GM12878 (cell line): ENCODE measurements at regions not wholly inside any gene's neighbourhood (a gene's known extent, or its start where the extent isn't known, plus 50 kb on each side); places are given as distances from the start of the nearest gene placed in this dataset.

Experiments
- ATAC-seq: fragments of 200-7000 bp; cut with Tn5 transposase; 3 replicates; pipeline ENCODE4 v1.9.1; 2020; ENCODE audit warnings: mild to moderate bottlenecking, moderate library complexity
- BruUV-seq: library from RNA; stranded (reverse); fragments of 400-500 nt; replicated peaks from 2 replicates; lab custom pipeline; 2021; lab: Mats Ljungman, UMichigan
- CTCF ChIA-PET: fragments of 300-600 bp; sonication (Branson Sonifier 250); formaldehyde crosslinking; extraction: SDS; loops from one replicate; lab custom pipeline; 2021; ENCODE audit warnings: inconsistent platforms; lab: Yijun Ruan, JAX
- POLR2A ChIA-PET: fragments of 350-600 bp; formaldehyde crosslinking; extraction: SDS; loops from one replicate; lab custom pipeline; 2021; ENCODE audit warnings: inconsistent platforms; lab: Charles Lee
- RAD21 ChIA-PET: fragments of 300-600 bp; sonication (Branson Sonifier 250); formaldehyde crosslinking; loops from one replicate; lab custom pipeline; 2023; ENCODE audit warnings: antibody characterized with exemption; ENCODE audit not compliant: unreplicated experiment; lab: Charles Lee
- SMC1A ChIA-PET: fragments of 300-600 bp; sonication (Branson Sonifier 250); formaldehyde crosslinking; loops from one replicate; lab custom pipeline; 2023; ENCODE audit not compliant: unreplicated experiment, uncharacterized antibody; lab: Charles Lee
- DNase-seq: peaks from one replicate; pipeline ENCODE4 v3.0.0-alpha.2; 2011; ENCODE audit warnings: low read depth, low spot score
- FAIRE-seq: peaks from 3 replicates; lab custom pipeline; 2011; peaks lifted over from hg19 to GRCh38; lab: Jason Lieb, UNC
- H2AFZ ChIP-seq: 2 replicates; pipeline ENCODE4 v1.6.0; 2011; ENCODE audit warnings: low read depth, low read length, control low read depth; ENCODE audit not compliant: control insufficient read depth
- H3K27ac ChIP-seq: 2 replicates; pipeline ENCODE4 v1.5.1; 2011; ENCODE audit warnings: control low read depth; ENCODE audit not compliant: control insufficient read depth, insufficient read depth
- H3K27me3 ChIP-seq, 2 experiments: replicated peaks in 1 of 2; 2 replicates each; pipeline versions ENCODE4 v1.6.0 to v1.6.1; 2011; ENCODE audit warnings: low read length in 1 of 2; ENCODE audit not compliant: control insufficient read depth in 2 of 2, insufficient read depth in 2 of 2
- H3K36me3 ChIP-seq, 2 experiments: 2 replicates each; pipeline ENCODE4 v1.5.1; 2011; ENCODE audit warnings: low read length in 1 of 2; ENCODE audit not compliant: control insufficient read depth in 2 of 2, insufficient read depth in 2 of 2
- H3K4me1 ChIP-seq: 2 replicates; pipeline ENCODE4 v1.6.1; 2011; ENCODE audit warnings: mild to moderate bottlenecking, low read length, moderate library complexity, mixed read lengths; ENCODE audit not compliant: control insufficient read depth, insufficient read depth
- H3K4me2 ChIP-seq: 2 replicates; pipeline ENCODE4 v1.6.0; 2011; ENCODE audit warnings: control low read depth; ENCODE audit not compliant: control insufficient read depth, insufficient read depth
- H3K4me3 ChIP-seq: fragments of 200-600 bp; sonication (generic); 2 replicates; pipeline ENCODE4 v1.5.1; 2016
- H3K79me2 ChIP-seq: 2 replicates; pipeline ENCODE4 v1.6.0; 2011; ENCODE audit warnings: low read length; ENCODE audit not compliant: control insufficient read depth, insufficient read depth
- H3K9ac ChIP-seq: 2 replicates; pipeline ENCODE4 v1.8.0; 2011; ENCODE audit warnings: low read length, control low read depth, mixed read lengths; ENCODE audit not compliant: control insufficient read depth, insufficient read depth
- H3K9me3 ChIP-seq: replicated peaks from 3 replicates; pipeline ENCODE4 v1.5.1; 2011; ENCODE audit warnings: mild to moderate bottlenecking, low read length; ENCODE audit not compliant: control insufficient read depth, insufficient read depth
- H4K20me1 ChIP-seq: 2 replicates; pipeline ENCODE4 v1.6.0; 2011; ENCODE audit not compliant: control insufficient read depth, insufficient read depth
- SPI1 ChIP-seq: IDR thresholded peaks from 2 replicates; pipeline ENCODE4 v1.6.1; 2011; ENCODE audit warnings: low read depth, mild to moderate bottlenecking, low read length, moderate library complexity, borderline replicate concordance; ENCODE audit not compliant: insufficient read depth
- SREBF1 ChIP-seq: IDR thresholded peaks from 2 replicates; pipeline ENCODE4 v1.6.1; 2012; ENCODE audit warnings: mild to moderate bottlenecking, low read length
- TAF1 ChIP-seq: IDR thresholded peaks from 2 replicates; pipeline ENCODE4 v1.6.1; 2011; ENCODE audit warnings: mild to moderate bottlenecking, low read depth, low read length, borderline replicate concordance
- ZNF24 ChIP-seq: fragments of 450-650 bp; IDR thresholded peaks from 2 replicates; pipeline ENCODE4 v1.6.1; 2017; ENCODE audit warnings: antibody characterized with exemption, mild to moderate bottlenecking
- ZNF274 ChIP-seq: IDR thresholded peaks from one replicate; pipeline ENCODE4 v1.8.0; 2011; ENCODE audit not compliant: insufficient read length, insufficient read depth
- ZNF384 ChIP-seq: IDR thresholded peaks from 2 replicates; pipeline ENCODE4 v1.6.1; 2012; ENCODE audit warnings: low read depth, mild to moderate bottlenecking, low read length, improper control_type of control experiment, borderline replicate concordance
- WGBS: methylation state at CpG from one replicate; pipeline ENCODE4 v1.1.6; 2016; ENCODE audit warnings: low lambda C conversion rate; ENCODE audit not compliant: insufficient replicate concordance, insufficient coverage; ENCODE audit errors: missing lambda C conversion rate; 5-methylcytosine and 5-hydroxymethylcytosine counted together
- in situ Hi-C: fragments of 300-500 bp; cut with MboI; formaldehyde crosslinking; loops from 9 replicates; pipeline ENCODE4 v1.14.3; 2018; ENCODE audit warnings: mixed read lengths
- intact Hi-C: fragments of 100-400 bp; cut with micrococcal nuclease; formaldehyde crosslinking; loops from one replicate; pipeline ENCODE4 v1.14.2; 2022; ENCODE audit not compliant: unreplicated experiment
- TF ChIP-seq, protein P1 (sequence below): IDR thresholded peaks from 2 replicates; pipeline ENCODE4 v1.6.1; 2012; ENCODE audit warnings: low read length, inconsistent platforms
- TF ChIP-seq, protein P2 (sequence below): fragments of 450-650 bp; IDR thresholded peaks from 2 replicates; pipeline ENCODE4 v1.6.1; 2017; ENCODE audit warnings: low read depth, mild to moderate bottlenecking, moderate library complexity
- TF ChIP-seq, protein P3 (sequence below): IDR thresholded peaks from 2 replicates; pipeline ENCODE4 v1.6.1; 2012; ENCODE audit warnings: mild to moderate bottlenecking, low read depth, low read length

DNA sequence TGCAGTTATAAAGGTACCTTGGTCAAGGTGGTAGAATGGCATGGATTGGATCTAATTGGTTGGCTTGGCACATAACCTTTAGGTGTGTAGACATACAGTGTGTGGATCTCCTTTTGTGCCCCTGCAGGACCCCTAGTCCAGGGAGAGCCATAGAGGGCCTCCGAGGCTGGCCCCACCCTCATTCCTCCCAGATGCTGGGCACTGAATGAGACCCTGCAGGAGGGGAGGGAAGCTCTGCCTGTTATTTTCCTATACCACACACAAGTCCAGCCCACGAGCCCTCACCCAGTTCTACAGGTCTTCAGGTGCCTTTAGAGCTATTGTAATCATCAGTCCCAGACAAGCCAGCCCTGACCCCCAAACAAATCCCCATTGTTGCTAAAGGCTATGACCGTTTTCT is 58.9 kb downstream of the KCNF1 start:
- WGBS = 2% methylated on average over 3 of the region's 3 CpGs

More for the DNA sequence above, 58.9 kb downstream of the KCNF1 start:
- no peak overlapping the region for H3K4me3 ChIP-seq
- RAD21 ChIA-PET = no interaction called here
- intact Hi-C loops = no loop called here
- no peak for TF ChIP-seq ZNF24
- TF ChIP-seq SREBF1 = no peak
- TF ChIP-seq SPI1 = no peak
- TF ChIP-seq ZNF274 = no peak
- TF ChIP-seq, protein P1, sequence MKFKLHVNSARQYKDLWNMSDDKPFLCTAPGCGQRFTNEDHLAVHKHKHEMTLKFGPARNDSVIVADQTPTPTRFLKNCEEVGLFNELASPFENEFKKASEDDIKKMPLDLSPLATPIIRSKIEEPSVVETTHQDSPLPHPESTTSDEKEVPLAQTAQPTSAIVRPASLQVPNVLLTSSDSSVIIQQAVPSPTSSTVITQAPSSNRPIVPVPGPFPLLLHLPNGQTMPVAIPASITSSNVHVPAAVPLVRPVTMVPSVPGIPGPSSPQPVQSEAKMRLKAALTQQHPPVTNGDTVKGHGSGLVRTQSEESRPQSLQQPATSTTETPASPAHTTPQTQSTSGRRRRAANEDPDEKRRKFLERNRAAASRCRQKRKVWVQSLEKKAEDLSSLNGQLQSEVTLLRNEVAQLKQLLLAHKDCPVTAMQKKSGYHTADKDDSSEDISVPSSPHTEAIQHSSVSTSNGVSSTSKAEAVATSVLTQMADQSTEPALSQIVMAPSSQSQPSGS = no peak
- TF ChIP-seq, protein P2, sequence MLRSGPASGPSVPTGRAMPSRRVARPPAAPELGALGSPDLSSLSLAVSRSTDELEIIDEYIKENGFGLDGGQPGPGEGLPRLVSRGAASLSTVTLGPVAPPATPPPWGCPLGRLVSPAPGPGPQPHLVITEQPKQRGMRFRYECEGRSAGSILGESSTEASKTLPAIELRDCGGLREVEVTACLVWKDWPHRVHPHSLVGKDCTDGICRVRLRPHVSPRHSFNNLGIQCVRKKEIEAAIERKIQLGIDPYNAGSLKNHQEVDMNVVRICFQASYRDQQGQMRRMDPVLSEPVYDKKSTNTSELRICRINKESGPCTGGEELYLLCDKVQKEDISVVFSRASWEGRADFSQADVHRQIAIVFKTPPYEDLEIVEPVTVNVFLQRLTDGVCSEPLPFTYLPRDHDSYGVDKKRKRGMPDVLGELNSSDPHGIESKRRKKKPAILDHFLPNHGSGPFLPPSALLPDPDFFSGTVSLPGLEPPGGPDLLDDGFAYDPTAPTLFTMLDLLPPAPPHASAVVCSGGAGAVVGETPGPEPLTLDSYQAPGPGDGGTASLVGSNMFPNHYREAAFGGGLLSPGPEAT = no peak
- TF ChIP-seq ZNF384 = no peak
- no peak for TF ChIP-seq TAF1
- TF ChIP-seq, protein P3, sequence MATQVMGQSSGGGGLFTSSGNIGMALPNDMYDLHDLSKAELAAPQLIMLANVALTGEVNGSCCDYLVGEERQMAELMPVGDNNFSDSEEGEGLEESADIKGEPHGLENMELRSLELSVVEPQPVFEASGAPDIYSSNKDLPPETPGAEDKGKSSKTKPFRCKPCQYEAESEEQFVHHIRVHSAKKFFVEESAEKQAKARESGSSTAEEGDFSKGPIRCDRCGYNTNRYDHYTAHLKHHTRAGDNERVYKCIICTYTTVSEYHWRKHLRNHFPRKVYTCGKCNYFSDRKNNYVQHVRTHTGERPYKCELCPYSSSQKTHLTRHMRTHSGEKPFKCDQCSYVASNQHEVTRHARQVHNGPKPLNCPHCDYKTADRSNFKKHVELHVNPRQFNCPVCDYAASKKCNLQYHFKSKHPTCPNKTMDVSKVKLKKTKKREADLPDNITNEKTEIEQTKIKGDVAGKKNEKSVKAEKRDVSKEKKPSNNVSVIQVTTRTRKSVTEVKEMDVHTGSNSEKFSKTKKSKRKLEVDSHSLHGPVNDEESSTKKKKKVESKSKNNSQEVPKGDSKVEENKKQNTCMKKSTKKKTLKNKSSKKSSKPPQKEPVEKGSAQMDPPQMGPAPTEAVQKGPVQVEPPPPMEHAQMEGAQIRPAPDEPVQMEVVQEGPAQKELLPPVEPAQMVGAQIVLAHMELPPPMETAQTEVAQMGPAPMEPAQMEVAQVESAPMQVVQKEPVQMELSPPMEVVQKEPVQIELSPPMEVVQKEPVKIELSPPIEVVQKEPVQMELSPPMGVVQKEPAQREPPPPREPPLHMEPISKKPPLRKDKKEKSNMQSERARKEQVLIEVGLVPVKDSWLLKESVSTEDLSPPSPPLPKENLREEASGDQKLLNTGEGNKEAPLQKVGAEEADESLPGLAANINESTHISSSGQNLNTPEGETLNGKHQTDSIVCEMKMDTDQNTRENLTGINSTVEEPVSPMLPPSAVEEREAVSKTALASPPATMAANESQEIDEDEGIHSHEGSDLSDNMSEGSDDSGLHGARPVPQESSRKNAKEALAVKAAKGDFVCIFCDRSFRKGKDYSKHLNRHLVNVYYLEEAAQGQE = no peak
- TF ChIP-seq, all 136 proteins: peak for 0
- FAIRE-seq = no peak
- ChIA-PET SMC1A (no interaction called here), CTCF (no interaction called here), POLR2A (no interaction called here)
- Histone ChIP-seq H3K4me1 (no peaks in the 10 kb centered on the region), H3K4me2 (no peak overlapping the region), H3K9me3 (no peaks in the 10 kb centered on the region), H3K36me3 (no peaks in the 10 kb centered on the region), H4K20me1 (no peaks in the 10 kb centered on the region), H3K27ac (no peak overlapping the region), H2AFZ (no peak overlapping the region), H3K9ac (no peak overlapping the region), H3K79me2 (no peaks in the 10 kb centered on the region), H3K27me3 (peaks cover 1 to 4% of the 10 kb centered on the region in 2 experiments)
- DNase-seq = no peak
- ATAC-seq = no peak
- BruUV-seq = no TSS peak
- in situ Hi-C loops = no loop called here
